ENCODE measurements at regions not wholly inside any gene's neighbourhood (a gene's known extent, or its start where the extent isn't known, plus 50 kb on each side); places are given as distances from the start of the nearest gene placed in this dataset.
A peak's percentile ranks its signal among the peaks of the same experiment; 100 is the strongest.

- peaks cover 4% of the 10 kb centered on the region for H3K9me3 Mint-ChIP-seq (ENCODE audit: unreplicated experiment)
- H3K4me1 ChIP-seq (ENCODE audit: insufficient read depth, low read length), result no peaks in the 10 kb centered on the region
- H4K20me1 ChIP-seq (ENCODE audit: insufficient read depth, low read length), result no peaks in the 10 kb centered on the region
- H3K4me1 Mint-ChIP-seq (ENCODE audit: low read depth, unreplicated experiment), result peaks cover 6% of the 10 kb centered on the region
- no peaks in the 10 kb centered on the region for H3K27me3 ChIP-seq (ENCODE audit: insufficient read depth, low read length)
- no peak overlapping the region for H3K4me2 ChIP-seq (ENCODE audit: low read length)
- no peak overlapping the region for H3K4me3 Mint-ChIP-seq (ENCODE audit: unreplicated experiment)
- H3K27ac ChIP-seq (ENCODE audit: low read depth, low read length), result no peak overlapping the region
- FAIRE-seq (no peak), DNase-seq (ENCODE audit: low read depth) (no peak)
- no peak overlapping the region for H3K9ac ChIP-seq (ENCODE audit: low read length)
- H3K36me3 ChIP-seq (ENCODE audit: insufficient read depth, low read length), result no peaks in the 10 kb centered on the region
- no peaks in the 10 kb centered on the region for H3K9me3 ChIP-seq (ENCODE audit: insufficient read depth, low read depth, low read length)
- no peak overlapping the region for H2AFZ ChIP-seq (ENCODE audit: low read depth, low read length)
- TF ChIP-seq EZH2 (IDR thresholded peaks at IDR 0.05; ENCODE audit: insufficient read depth, low read length) (no peak), CTCF (IDR thresholded peaks at IDR 0.05; ENCODE audit: insufficient read depth, low read depth, low read length) (no peak)
- H3K79me2 ChIP-seq (ENCODE audit: insufficient read depth, low read length), result no peaks in the 10 kb centered on the region
- no peaks in the 10 kb centered on the region for H3K36me3 Mint-ChIP-seq (ENCODE audit: low read depth, unreplicated experiment)
- H3K27ac Mint-ChIP-seq (ENCODE audit: unreplicated experiment), result no peak overlapping the region
- H3K4me3 ChIP-seq (ENCODE audit: insufficient read depth, low read depth, low read length), result no peak overlapping the region
- no peaks in the 10 kb centered on the region for H3K27me3 Mint-ChIP-seq (ENCODE audit: low read depth, unreplicated experiment)
Measured at GRCh38 chr4:133403913-133404312, 254.8 kb downstream of the PCDH10 start.

GRCh38 chr4:133402616-133403015 is 253.5 kb downstream of the PCDH10 start:
- no peaks in the 10 kb centered on the region for H3K36me3 ChIP-seq (ENCODE audit: insufficient read depth, low read length)
- Mint-ChIP-seq H3K9me3 (ENCODE audit: unreplicated experiment) (peaks cover 4% of the 10 kb centered on the region), H3K4me1 (ENCODE audit: low read depth, unreplicated experiment) (peaks cover 6% of the 10 kb centered on the region), H3K27me3 (ENCODE audit: low read depth, unreplicated experiment) (no peaks in the 10 kb centered on the region), H3K27ac (ENCODE audit: unreplicated experiment) (no peak overlapping the region), H3K36me3 (ENCODE audit: low read depth, unreplicated experiment) (no peaks in the 10 kb centered on the region), H3K4me3 (ENCODE audit: unreplicated experiment) (no peak overlapping the region)
- H3K79me2 ChIP-seq (ENCODE audit: insufficient read depth, low read length), result no peaks in the 10 kb centered on the region
- no peak overlapping the region for H3K4me3 ChIP-seq (ENCODE audit: insufficient read depth, low read depth, low read length)
- DNase-seq (ENCODE audit: low read depth) (peak; percentile 52), FAIRE-seq (no peak)
- H3K4me1 ChIP-seq (ENCODE audit: insufficient read depth, low read length), result no peaks in the 10 kb centered on the region
- no peaks in the 10 kb centered on the region for H3K9me3 ChIP-seq (ENCODE audit: insufficient read depth, low read depth, low read length)
- H3K27ac ChIP-seq (ENCODE audit: low read depth, low read length), result no peak overlapping the region
- H3K4me2 ChIP-seq (ENCODE audit: low read length), result no peak overlapping the region
- H3K9ac ChIP-seq (ENCODE audit: low read length), result no peak overlapping the region
- TF ChIP-seq EZH2 (IDR thresholded peaks at IDR 0.05; ENCODE audit: insufficient read depth, low read length) (no peak), CTCF (IDR thresholded peaks at IDR 0.05; ENCODE audit: insufficient read depth, low read depth, low read length) (no peak)
- H2AFZ ChIP-seq (ENCODE audit: low read depth, low read length), result no peak overlapping the region
- H4K20me1 ChIP-seq (ENCODE audit: insufficient read depth, low read length), result no peaks in the 10 kb centered on the region
- H3K27me3 ChIP-seq (ENCODE audit: insufficient read depth, low read length), result no peaks in the 10 kb centered on the region

GRCh38 chr4:133394971-133395627 is 246.0 kb downstream of the PCDH10 start:
- Mint-ChIP-seq H3K4me3 (ENCODE audit: unreplicated experiment) (no peak overlapping the region), H3K4me1 (ENCODE audit: low read depth, unreplicated experiment) (peaks cover 5% of the 10 kb centered on the region), H3K27me3 (ENCODE audit: low read depth, unreplicated experiment) (no peaks in the 10 kb centered on the region), H3K27ac (ENCODE audit: unreplicated experiment) (no peak overlapping the region), H3K9me3 (ENCODE audit: unreplicated experiment) (no peaks in the 10 kb centered on the region), H3K36me3 (ENCODE audit: low read depth, unreplicated experiment) (no peaks in the 10 kb centered on the region)
- Histone ChIP-seq H3K4me2 (ENCODE audit: low read length) (no peak overlapping the region), H3K4me3 (ENCODE audit: insufficient read depth, low read depth, low read length) (no peak overlapping the region), H4K20me1 (ENCODE audit: insufficient read depth, low read length) (no peaks in the 10 kb centered on the region), H3K9me3 (ENCODE audit: insufficient read depth, low read depth, low read length) (no peaks in the 10 kb centered on the region), H3K27me3 (ENCODE audit: insufficient read depth, low read length) (no peaks in the 10 kb centered on the region), H3K79me2 (ENCODE audit: insufficient read depth, low read length) (no peaks in the 10 kb centered on the region), H3K9ac (ENCODE audit: low read length) (no peak overlapping the region), H2AFZ (ENCODE audit: low read depth, low read length) (no peak overlapping the region), H3K27ac (ENCODE audit: low read depth, low read length) (no peak overlapping the region), H3K36me3 (ENCODE audit: insufficient read depth, low read length) (no peaks in the 10 kb centered on the region), H3K4me1 (ENCODE audit: insufficient read depth, low read length) (no peaks in the 10 kb centered on the region)
- no peak for DNase-seq (ENCODE audit: low read depth)
- TF ChIP-seq EZH2 (IDR thresholded peaks at IDR 0.05; ENCODE audit: insufficient read depth, low read length), result no peak
- TF ChIP-seq CTCF (IDR thresholded peaks at IDR 0.05; ENCODE audit: insufficient read depth, low read depth, low read length), result no peak
- FAIRE-seq, result no peak
